GM12874 (cell line): ENCODE measurements at regions not wholly inside any gene's neighbourhood (a gene's known extent, or its start where the extent isn't known, plus 50 kb on each side); places are given as distances from the start of the nearest gene placed in this dataset.

Experiments used
- TF ChIP-seq, protein P1 (sequence below): IDR thresholded peaks from 2 replicates; pipeline ENCODE4 v1.5.1; 2011; ENCODE audit warnings: low read depth, mild to moderate bottlenecking, control low read depth, low read length, moderate library complexity; ENCODE audit not compliant: insufficient read depth

DNA sequence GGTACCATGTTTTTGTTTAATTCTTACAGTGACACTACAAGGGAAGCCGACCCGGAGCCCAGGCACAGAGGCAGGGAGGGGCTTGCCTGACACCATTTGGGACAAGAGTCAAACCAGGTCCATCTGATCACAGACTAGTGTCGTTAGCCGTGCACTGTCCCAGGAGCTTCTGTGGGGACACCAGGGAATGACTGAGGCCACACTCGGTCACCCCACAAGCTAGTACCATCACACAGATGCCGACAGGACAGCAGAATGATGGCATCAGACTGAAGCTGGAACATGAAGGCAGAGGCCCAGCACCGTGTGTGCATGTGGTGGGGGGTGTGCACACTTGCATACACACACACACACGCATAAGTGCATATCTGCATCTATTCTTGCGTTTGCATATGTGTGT is 61.5 kb upstream of the NECTIN1 start:
- TF ChIP-seq, protein P1, sequence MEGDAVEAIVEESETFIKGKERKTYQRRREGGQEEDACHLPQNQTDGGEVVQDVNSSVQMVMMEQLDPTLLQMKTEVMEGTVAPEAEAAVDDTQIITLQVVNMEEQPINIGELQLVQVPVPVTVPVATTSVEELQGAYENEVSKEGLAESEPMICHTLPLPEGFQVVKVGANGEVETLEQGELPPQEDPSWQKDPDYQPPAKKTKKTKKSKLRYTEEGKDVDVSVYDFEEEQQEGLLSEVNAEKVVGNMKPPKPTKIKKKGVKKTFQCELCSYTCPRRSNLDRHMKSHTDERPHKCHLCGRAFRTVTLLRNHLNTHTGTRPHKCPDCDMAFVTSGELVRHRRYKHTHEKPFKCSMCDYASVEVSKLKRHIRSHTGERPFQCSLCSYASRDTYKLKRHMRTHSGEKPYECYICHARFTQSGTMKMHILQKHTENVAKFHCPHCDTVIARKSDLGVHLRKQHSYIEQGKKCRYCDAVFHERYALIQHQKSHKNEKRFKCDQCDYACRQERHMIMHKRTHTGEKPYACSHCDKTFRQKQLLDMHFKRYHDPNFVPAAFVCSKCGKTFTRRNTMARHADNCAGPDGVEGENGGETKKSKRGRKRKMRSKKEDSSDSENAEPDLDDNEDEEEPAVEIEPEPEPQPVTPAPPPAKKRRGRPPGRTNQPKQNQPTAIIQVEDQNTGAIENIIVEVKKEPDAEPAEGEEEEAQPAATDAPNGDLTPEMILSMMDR: no peak

DNA sequence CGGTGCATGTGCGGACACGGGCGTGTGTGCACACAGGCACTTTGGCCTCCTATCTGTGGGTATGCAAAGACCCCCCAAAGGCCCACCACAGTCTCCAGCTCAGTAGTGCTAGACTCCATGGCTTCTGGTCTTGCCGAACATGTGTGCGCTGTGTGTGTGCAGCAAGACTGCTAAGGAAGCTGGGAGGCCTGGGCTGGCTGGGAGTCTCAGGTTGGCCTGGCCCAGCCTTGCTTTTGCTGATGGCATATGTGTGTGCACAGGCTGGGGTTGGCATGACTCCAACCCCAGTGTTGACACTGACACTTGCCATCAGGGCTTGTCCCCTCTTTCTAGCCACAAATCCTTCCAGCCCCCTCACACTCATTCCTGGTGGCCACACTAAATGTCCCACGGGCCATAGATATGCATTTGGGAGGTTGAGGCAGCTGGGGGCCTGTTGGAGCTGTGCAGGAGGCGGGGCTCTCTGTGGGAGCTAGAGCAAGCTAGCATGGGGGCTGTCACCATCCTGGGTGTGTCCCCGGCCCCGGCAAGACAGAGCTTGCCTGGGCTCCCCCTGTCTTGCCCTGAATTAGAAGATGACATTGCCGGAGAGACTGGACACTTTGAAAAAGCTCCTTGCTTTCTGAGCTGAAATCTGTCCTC is 60.9 kb upstream of the NECTIN1 start:
- TF ChIP-seq, protein P1: no peak

- TF ChIP-seq, protein P1: no peak
Observed at GRCh38 chr11:119788911-119789560, 60.0 kb upstream of the NECTIN1 start.

- TF ChIP-seq, protein P1: no peak
Observed at GRCh38 chr11:119788096-119788883, 59.3 kb upstream of the NECTIN1 start.

DNA sequence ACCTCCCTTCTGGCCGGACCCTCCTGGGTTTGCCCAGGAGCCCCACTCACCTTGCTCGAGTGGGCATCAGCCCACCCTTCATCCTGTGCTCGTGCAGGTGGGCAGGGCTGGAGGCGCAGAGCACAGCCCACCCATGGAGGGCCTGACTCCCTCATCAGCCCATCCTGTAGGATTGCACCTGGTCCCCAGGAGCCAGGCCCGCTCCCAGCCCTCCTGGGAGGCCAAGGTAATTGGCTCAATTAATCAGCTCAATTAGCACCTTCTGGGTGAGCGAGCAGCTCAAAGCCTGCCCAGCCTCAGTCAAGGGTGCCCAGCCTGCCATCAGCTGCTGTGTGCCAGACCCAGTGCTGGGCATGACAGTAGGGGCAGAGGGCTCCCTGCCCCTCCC is 58.1 kb upstream of the NECTIN1 start:
- TF ChIP-seq, protein P1: no peak

- TF ChIP-seq, protein P1: no peak
Observed at GRCh38 chr11:119786431-119787073, 57.6 kb upstream of the NECTIN1 start.

DNA sequence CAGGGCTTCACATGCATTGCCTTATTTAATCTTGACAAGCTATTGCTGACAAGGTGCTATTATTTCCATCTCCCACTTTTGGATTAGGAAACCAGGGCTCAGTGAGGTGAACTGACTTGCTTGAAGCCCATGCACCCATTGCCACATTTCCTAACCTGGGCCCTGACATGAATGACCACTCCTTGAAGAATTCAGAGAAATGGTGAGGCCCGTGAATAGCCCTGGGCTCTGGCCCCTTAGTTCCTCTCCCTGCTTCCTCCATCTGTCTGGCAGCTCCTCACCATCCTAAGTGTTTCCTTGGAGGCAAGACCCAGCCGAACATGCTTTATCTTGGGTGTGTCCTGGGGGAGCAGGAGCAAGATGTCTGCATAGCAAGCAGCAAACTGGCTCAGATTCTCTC is 56.1 kb upstream of the NECTIN1 start:
- TF ChIP-seq, protein P1: no peak
